ENCODE measurements at regions not wholly inside any gene's neighbourhood (a gene's known extent, or its start where the extent isn't known, plus 50 kb on each side); places are given as distances from the start of the nearest gene placed in this dataset.

- TF ChIP-seq ZNF598 (CRISPR knock-in tag; IDR thresholded peaks at IDR 0.05; ENCODE audit: borderline replicate concordance) (no peak), PBX2 (CRISPR knock-in tag; IDR thresholded peaks at IDR 0.05) (no peak), CCAR2 (optimal IDR thresholded peaks at IDR 0.05; ENCODE audit: low read depth, low read length) (no peak), CTCF (CRISPR knock-in tag; IDR thresholded peaks at IDR 0.05) (no peak), NFATC3 (CRISPR knock-in tag; IDR thresholded peaks at IDR 0.05) (no peak), KDM5A (IDR thresholded peaks at IDR 0.05; ENCODE audit: borderline replicate concordance, low read length) (no peak), TCF7L2 (IDR thresholded peaks at IDR 0.05; ENCODE audit: low read depth, low read length) (no peak), ZBTB33 (CRISPR knock-in tag; IDR thresholded peaks at IDR 0.05) (no peak), ZBTB21 (CRISPR knock-in tag; IDR thresholded peaks at IDR 0.05) (no peak), CHD4 (IDR thresholded peaks at IDR 0.05; ENCODE audit: borderline replicate concordance, low read length) (no peak)
Observed at GRCh38 chr1:56149761-56150160, 429.6 kb downstream of the PLPP3 start.
